ENCODE measurements at regions not wholly inside any gene's neighbourhood (a gene's known extent, or its start where the extent isn't known, plus 50 kb on each side); places are given as distances from the start of the nearest gene placed in this dataset.

DNA sequence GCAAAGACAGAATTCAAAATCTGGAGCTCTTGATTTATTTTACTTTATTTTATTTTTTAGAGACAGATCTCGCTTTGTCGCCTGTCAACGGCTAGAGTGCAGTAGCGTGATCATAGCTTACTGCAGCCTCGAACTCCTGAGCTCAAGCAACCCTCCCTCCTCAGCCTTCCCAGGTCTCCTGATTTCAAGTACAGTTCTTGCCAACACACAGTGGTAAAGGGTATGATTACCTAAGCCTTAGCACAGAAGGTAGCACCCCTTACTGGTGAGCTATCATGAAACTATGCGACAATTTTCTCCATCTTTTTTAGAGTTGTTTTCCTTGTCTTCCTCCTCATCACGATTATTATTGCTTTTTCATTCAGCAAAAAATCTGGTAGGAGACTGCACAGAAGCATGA, 94.3 kb upstream of the ETV6 start:
- TF ChIP-seq, protein P1, sequence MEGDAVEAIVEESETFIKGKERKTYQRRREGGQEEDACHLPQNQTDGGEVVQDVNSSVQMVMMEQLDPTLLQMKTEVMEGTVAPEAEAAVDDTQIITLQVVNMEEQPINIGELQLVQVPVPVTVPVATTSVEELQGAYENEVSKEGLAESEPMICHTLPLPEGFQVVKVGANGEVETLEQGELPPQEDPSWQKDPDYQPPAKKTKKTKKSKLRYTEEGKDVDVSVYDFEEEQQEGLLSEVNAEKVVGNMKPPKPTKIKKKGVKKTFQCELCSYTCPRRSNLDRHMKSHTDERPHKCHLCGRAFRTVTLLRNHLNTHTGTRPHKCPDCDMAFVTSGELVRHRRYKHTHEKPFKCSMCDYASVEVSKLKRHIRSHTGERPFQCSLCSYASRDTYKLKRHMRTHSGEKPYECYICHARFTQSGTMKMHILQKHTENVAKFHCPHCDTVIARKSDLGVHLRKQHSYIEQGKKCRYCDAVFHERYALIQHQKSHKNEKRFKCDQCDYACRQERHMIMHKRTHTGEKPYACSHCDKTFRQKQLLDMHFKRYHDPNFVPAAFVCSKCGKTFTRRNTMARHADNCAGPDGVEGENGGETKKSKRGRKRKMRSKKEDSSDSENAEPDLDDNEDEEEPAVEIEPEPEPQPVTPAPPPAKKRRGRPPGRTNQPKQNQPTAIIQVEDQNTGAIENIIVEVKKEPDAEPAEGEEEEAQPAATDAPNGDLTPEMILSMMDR (IDR thresholded peaks at IDR 0.05), result no peak
- no peak for TF ChIP-seq POLR2A (IDR thresholded peaks at IDR 0.05)

Measured in esophagus squamous epithelium (tissue), 4 donors.